GM19438 (cell line): ENCODE measurements at regions not wholly inside any gene's neighbourhood (a gene's known extent, or its start where the extent isn't known, plus 50 kb on each side); places are given as distances from the start of the nearest gene placed in this dataset.

ENCODE experiments used
- ATAC-seq: cut with Tn5 transposase; IDR thresholded peaks from one replicate; pipeline ENCODE4 v1.9.1; 2021; ENCODE audit warnings: low read depth; ENCODE audit not compliant: unreplicated experiment

- ATAC-seq: no peak
Measured at GRCh38 chr1:234755449-234755863, 145.5 kb upstream of the IRF2BP2 start.

DNA sequence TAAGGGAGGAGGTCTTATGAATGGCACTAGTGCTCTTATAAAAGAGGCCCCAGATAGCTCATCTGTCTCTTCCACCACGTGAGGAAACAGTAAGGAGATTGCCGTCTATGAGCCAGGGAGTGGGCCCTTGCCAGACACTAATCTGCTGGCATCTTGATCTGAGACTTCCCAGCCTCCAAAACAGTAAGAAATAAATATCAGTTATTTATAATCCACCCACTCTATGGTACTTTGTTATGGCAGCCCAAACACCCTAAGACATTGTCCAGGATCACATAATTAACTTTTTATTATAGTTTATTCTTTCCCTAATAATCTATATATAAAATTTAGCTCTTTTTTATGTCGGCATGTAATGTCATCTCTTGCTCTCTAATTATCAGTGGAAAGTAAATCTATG lies 144.0 kb upstream of the IRF2BP2 start:
- no peak for ATAC-seq

GRCh38 chr1:234752927-234753326 lies 142.9 kb upstream of the IRF2BP2 start:
- no peak for ATAC-seq

- no peak for ATAC-seq
Measured at GRCh38 chr1:234751678-234752077, 141.7 kb upstream of the IRF2BP2 start.

GRCh38 chr1:234750922-234751627 lies 141.1 kb upstream of the IRF2BP2 start:
- ATAC-seq: no peak

- no peak for ATAC-seq
Measured at GRCh38 chr1:234748713-234749112, 138.7 kb upstream of the IRF2BP2 start.

- no peak for ATAC-seq
Measured at GRCh38 chr1:234748066-234748465, 138.1 kb upstream of the IRF2BP2 start.

DNA sequence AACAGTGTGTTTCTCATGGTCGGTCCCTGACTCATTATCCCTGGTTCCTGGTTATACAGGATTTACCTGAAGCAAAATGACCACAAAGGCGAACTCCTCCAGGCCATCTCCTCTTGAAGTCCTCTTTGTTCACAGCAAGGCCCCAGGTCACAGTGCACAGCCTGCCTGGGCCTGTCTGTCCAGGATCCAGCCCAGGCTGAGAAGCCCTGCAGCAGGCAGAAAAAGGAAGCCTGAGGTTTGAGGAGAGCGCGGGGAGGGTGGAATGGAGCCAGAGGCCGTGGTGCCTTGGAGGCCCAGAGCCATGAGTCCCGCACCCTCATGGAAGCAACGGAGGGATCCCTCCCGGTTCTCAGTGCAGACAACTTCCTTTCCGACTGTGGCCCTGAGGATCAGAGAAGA lies 136.8 kb upstream of the IRF2BP2 start:
- no peak for ATAC-seq

DNA sequence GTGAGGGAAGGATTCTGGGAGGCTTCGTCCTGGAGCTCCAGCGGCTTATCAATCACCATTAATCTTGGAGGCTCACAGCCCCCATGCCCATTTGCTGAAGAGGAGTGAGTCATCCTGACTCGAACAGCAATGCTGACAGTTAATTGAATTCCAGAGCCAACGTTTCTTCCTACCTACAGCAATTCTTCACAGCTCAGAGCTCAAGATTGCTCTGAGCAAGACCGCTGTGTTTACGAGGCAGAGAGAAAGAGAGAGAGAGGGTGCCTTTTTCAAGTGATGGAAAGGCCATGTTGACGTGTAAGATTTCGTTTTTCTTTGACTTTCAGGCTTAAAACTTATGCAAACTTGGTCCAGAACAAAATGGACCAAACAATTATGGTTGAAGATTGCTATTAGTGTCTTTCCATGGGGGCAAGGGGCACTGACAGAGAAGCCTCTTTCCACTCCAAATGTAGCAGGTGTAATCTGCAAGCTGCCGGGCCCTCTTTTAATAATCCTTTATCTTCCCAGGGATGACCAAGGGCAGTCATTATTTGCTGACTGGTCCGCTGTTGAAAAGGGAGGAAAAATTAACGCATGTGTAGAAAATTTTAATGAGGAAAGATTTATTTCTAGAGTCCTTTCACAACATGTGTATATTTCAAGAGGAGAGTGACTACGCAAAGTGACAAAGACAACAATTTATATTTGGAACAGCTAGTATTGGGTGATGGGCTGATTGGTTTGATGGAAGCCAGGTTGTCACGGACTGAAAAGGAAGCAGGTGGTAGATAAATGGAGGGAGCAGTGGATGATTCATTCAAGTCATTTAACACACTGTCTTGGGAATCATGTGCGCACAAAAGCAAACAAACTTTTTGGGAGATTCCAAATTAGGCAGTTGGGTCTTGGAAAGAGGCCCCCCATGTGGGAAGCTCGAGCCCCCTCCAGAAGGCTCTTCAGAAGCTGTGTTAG lies 136.1 kb upstream of the IRF2BP2 start:
- ATAC-seq: no peak

- no peak for ATAC-seq
Measured at GRCh38 chr1:234745276-234745675, 135.3 kb upstream of the IRF2BP2 start.

DNA sequence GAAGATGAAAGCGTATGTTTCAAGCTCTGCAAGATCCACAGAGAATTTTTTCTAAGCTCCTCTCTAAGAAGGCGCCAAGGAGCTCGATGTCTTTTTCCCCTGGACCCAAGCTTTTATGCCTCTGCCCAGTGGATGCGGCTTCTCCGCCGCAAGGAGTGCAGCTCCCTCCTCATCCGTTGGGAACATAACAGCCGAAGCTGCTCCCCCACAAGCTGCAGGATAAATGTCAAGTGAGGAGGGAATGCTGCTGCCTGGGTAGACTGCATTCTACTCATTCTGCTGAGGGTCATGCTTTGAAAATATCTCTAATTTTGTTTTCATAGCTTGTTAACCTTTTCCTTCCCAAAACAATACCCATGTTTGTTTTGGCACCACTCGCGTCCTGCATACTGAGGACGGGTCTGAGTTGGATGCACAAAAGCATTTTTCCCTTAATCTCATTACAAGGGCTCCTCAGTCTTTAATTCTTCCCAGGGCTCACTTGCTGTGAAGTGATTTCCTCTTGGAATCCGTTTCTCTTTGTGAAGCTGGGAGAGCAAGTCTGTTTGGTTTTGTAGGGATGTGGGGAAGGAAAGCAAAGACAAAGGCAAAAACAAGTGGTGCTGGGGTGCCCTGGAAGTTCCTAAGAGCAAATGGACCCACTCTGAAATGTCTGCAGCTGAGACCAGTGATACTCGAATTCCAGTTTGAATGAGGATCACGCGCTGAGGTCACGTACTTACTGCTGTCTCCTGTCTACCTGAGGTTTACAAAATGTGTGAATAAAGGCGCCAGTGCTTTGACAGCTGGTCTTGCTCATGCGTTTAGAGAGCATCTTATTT lies 134.0 kb upstream of the IRF2BP2 start:
- ATAC-seq: no peak

DNA sequence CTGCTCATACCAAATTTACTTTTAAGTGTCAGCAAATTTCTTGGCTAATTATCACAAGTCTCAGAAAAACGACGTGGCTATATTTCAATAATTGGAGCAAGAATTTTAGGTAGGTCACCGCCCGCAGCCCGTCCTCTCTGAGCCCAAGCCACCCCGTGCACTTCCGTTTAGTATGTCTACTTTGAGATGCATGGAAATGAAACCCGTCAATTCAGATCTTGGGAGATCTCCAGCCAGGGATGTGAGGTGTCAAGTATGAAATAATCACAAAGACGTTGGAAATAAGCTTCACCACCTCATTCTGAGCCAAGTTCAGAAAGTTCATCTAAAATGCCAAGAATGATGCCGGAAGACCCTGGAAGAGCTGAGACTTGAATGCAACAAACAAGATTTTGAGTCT lies 132.6 kb upstream of the IRF2BP2 start:
- no peak for ATAC-seq

- no peak for ATAC-seq
Measured at GRCh38 chr1:234737967-234738314, 128.0 kb upstream of the IRF2BP2 start.

GRCh38 chr1:234735916-234736315 lies 125.9 kb upstream of the IRF2BP2 start:
- no peak for ATAC-seq

DNA sequence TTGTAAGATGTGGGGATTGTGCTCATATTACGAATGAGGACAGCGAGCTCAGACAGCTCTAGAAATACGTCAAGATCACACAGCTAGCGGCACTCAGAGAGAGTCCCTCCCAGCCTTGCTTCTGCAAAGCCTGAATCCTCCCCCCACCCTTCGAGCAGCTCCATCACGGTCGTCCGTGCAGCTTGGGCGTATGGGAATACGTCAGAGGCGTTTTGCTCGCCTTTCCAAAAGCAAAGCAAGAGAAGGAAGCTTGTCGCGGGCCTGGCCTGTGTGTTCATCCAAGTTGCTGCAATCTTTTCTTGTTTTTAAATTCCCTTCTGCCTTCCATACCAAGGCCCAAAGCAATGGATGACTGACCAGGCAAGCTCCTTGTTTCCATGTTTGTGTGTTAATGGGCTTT lies 125.5 kb upstream of the IRF2BP2 start:
- ATAC-seq: no peak

DNA sequence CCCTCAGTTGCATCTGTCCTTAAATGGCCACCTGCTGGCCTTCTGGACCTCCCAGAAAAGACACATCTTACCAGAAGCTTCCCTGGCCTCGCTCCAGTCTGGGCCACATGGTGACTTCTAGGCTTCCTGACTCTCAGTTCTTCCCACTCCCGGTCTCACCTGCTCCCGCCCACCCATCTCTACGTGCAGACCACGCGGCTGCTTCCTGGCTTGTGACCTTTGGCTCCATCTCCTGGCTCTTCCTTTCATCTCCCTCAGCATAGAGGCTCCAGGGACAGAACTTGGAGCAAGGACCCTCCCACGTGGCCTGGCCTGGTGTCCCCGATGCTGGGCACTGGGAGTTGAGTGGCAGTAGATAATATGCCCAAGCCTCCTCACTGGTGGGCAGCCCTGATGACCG lies 124.9 kb upstream of the IRF2BP2 start:
- ATAC-seq: no peak

DNA sequence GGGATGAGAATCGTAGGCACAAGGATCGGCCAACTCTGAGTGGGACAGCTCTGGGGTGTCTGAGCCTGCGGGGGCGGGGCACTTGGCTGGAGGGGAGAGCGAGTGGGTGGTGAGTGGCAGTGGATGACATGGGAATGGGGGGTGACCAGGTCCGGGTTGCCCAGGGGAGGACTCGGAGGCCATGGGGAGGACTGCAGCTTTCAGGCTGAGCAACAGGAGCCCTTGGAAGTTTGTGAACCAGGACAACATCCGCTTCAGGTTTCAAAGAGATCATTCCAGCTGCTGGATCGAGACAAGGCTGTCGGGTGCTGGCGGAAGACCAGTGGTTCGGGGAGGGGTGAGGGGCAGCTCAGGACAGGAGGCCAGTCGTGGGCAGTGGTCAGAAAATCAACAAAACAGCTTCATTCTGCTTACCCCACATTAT lies 124.4 kb upstream of the IRF2BP2 start:
- no peak for ATAC-seq

- ATAC-seq: no peak
Measured at GRCh38 chr1:234733427-234733826, 123.4 kb upstream of the IRF2BP2 start.

DNA sequence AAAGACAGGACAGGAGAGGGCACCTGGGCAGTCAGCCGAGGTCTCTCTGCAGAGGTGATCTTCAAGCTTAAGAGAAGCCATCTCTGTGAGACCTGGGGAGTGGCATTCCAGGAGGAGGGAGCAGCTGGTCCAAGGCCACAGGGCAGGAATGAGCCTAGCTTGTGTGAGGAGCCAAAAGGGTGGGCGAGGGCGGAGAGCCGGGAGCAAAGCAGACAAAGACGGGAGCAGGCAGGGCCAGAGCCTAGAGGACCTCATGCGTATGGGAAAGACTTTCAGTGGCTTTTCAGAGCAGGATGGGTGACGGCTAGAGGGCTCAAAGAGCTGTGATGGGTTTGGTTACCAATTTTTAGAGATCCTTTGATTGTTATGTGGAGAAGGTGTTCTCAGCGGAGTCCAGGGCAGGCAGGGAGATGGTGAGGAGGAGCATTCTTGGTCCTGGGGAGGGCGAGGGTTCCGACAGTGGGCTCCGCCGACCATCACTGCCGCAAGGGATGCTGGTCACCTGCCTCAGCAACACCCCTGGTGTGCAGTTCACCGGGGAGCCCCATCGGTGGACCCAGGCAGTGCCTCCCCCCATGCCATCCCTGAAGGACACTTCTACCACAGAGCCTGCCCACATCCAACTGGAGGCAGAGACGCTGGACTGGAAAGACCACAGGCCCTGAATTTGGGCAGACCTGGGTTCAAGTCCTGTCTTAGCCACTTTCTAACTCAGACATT lies 122.9 kb upstream of the IRF2BP2 start:
- ATAC-seq: no peak

GRCh38 chr1:234732260-234732659 lies 122.3 kb upstream of the IRF2BP2 start:
- no peak for ATAC-seq
